NOMO-1 (cell line): ENCODE measurements at regions not wholly inside any gene's neighbourhood (a gene's known extent, or its start where the extent isn't known, plus 50 kb on each side); places are given as distances from the start of the nearest gene placed in this dataset.

ENCODE experiments used
- DNase-seq, 2 experiments: peaks; one replicate each; lab custom pipeline; 2025; ENCODE audit not compliant: unreplicated experiment in 2 of 2; lab: John Stamatoyannopoulos, UW

DNA sequence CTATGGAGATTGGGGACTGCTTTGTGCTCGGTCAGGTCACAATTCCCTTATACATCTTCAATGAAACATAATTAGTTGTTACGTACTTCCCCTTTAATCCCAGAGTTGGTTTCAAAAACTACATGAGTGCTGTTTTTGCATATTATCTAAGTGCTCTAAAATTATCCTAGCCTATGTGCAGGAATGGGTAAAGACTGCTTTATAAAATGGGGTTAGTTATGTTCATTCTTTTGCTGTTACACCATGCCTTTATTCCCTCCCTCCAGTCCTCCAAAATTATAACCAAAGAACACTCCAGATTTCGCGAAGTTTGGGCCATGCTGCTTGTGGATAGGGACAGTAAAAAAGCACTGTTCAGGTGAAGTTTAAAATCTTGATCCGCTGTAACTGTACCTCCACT is 173.9 kb upstream of the SNX7 start:
- no peak for DNase-seq

- DNase-seq = no peak
These were observed 178.9 kb upstream of the SNX7 start for GRCh38 chr1:98482611-98483010.

DNA sequence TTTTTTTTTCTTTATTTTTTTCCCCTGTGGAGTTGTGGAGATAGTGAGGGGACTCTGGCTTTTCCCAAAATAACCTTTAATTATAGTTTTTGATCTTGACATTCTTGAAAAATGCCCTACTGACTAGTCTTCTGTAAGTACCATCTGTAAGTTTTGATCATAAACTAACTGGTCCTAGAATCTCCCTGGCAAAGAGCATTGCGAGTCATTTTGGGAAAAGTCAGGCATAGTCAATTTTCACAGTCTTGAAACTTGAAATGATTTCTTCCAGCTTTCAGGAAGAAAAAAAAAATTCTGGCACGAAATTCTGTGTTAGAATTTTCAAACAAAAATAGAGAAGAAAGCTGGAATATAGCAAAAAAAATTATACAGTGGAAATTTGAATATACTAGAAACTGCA is 181.2 kb upstream of the SNX7 start:
- DNase-seq = no peak

GRCh38 chr1:98478121-98478520 is 183.4 kb upstream of the SNX7 start:
- no peak for DNase-seq

- DNase-seq = no peak
These were observed 188.6 kb upstream of the SNX7 start for GRCh38 chr1:98472878-98473277.

DNA sequence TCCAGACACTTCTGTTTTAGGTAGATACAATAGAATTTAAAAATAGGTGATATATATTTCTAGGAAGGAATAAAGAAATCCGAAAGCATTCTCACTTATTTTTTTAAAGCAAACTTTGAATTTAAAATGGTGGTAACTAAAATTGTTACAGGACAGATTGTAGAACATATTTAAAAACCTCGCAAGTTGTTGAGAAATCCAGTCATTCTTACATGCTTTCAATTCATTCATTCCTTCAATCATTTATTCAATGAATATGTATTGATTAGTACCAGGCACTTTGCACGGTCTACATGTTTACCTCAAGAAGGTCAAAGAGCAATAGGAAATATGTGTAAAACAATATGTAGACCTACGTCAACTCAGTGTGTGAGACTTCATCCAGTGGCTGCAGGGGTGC is 189.9 kb upstream of the SNX7 start:
- DNase-seq = no peak

GRCh38 chr1:98468111-98468717 is 193.3 kb upstream of the SNX7 start:
- DNase-seq = peak in 1 of 2 experiments; percentile 64

DNA sequence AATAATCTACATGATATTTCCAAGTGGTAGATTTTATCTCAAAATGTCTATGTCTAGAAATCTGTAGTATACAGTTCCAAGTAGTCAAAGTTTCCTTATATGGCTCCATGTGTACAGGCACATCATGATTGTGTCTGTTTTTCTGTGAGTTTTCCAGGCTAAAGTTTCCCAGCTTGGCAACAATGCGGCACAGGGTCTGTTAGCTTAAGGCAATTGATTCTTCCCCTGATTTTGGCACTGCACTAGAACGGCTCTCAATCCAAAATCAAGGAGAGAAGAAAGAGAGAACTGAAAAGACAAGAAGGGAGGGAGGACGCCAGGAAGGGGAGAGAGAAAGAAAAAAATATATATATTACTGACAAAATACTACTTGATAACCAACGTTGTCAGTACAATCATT is 193.9 kb upstream of the SNX7 start:
- no peak for DNase-seq

DNA sequence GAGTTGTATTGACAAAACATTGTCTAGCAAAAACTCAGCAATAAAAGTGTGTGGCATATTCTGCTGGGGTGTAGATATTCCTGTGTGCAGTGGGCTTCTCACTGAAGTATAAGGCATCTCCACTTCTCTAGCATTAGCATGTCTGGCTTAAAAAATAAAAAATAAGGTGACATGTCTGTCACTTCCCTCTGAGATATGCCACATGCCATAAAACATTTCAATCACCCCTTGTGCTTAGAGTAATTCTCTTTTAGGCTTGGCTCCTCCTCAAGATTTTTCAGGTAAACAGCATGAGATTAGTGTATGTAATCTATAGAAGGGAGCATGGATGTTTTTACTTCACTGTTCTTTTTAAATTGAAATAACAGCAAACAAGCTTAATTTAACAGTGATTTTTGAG is 194.4 kb upstream of the SNX7 start:
- no peak for DNase-seq

GRCh38 chr1:98461873-98462385 is 199.6 kb upstream of the SNX7 start:
- no peak for DNase-seq

GRCh38 chr1:98460136-98460535 is 201.4 kb upstream of the SNX7 start:
- no peak for DNase-seq

DNA sequence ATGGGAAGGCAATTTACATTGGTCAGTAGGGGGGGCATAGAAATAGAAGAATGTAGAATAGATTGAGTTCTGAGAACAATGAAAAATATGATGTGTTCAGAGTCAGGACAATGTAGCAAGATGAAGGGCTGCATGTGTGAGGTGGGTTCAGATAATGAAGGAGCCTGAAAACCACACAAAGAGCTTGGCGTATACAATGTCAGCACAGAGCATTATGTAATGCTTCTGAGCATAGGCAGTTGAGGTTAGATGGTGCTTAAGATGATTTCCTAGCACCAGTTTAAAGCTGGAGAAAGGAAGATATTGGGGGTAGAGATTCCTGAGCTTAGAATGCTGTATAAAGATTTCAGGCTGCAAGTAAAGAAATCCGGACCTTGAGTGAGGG is 202.0 kb upstream of the SNX7 start:
- no peak for DNase-seq

DNA sequence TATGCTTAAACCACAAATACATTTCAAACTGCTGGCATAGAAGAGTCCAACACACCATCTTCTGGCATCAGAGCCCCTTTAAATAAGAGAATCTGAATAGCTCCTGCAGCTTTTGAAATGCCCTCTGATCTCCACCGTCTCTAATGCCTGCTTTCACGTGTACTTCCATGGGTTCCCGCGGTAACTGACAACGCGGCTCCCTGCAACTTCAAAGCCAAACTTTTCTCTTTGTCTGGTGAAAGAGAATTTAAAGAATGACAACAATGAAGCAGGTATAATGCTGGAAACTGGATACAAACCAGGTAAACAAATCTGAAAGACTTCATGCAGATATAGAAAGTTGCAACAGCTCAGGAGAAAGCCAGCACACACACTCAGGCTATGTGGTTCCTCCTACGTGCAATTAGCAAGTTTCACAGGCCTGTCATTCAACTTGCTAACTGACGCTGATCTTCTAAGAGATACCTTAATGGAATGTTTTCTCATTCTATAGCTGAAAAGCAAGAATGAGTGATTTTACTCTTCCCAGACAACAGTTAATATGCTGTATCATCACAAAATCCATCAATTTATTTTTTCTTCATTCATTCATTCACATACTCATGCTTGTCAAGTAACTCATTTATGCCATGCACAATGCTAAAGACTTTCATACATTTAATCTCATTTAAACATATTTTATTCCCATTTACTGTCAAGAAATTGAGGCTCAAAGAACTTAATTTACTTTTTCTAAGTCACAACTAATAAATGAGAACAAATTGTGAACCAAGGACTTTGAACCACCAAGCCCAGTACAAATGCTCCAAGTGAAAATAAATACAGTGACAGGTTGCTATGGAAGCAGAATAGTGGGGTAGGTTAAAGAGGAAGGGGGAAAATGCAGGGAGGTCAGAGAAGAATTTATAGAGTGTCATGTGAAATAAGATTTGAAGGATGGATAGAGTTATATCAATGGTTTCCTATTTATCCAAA is 202.7 kb upstream of the SNX7 start:
- no peak for DNase-seq

DNA sequence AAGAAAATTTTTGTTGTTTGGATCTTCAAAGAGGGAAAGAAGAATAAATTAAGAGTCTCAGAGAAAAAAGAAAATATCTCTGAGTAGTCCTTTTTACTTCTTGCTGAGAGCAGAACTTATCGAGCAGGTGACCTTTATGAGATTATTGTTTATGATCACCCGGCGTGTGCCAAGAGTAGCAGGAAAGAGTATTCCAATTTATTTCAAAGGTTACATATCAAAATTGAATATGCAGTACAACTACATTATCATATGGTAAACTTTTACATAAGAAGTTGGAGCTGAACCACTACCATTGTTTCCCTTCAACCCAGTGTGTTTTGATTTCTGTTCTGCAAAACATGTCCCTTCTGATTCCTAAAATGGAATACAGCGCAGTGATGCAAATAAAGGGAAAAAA is 204.3 kb upstream of the SNX7 start:
- DNase-seq = no peak

DNA sequence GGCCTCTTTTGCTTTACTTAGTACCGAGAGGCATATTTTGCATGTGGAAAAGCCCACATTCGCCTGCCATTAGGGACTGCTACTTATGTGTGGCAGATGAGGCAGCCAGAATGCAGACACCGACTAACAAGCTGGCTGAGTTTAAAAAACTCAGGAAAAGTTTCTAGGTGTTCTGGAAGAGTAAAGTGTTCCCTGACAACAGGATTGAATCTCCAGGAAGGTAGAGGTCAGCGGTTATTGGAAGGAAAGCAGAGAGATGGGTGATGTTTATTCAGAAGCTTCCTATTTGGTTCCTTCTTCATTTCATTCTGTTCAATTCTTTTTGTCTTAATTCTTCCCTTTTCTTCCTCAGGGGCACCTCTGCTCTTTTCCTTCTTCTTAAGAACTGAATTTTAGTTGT is 206.9 kb upstream of the SNX7 start:
- DNase-seq = no peak

DNA sequence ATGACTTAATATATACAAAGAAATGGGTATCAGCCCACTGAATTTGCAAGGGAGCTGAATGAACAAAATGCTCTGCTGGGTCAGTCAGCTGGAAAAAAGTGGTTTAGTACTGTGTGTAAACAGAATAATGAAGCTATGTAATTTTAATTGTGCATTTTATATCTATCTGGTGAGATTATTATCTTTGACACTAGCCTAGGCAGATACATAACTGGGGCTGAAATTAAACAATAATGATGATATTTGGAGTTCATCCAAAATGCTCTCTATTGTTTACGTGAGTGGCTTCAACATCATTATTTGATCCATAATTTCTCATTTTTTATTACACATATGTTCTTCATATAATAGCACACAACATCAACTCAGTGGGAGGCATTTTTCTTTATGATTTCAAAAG is 208.5 kb upstream of the SNX7 start:
- no peak for DNase-seq

GRCh38 chr1:98452162-98452561 is 209.4 kb upstream of the SNX7 start:
- peak in 1 of 2 experiments; percentile 38 for DNase-seq

DNA sequence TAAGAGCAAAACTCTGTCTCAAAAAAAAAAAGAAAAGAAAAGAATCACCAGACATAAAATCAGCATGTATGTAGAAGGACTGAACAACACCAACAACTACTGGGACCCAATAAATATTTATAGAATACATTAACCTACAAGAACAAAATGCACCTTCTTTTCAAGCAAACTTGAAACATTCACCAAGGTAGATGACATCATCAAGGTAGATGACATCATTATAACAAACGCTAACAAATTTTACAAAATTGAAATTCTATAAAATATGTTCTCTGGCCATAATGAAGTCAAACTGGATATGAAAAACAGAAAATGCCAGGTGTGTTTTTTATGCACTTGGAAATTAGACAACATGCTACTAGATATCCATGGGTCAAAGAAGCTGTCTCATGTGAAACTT is 220.2 kb upstream of the SNX7 start:
- no peak for DNase-seq

DNA sequence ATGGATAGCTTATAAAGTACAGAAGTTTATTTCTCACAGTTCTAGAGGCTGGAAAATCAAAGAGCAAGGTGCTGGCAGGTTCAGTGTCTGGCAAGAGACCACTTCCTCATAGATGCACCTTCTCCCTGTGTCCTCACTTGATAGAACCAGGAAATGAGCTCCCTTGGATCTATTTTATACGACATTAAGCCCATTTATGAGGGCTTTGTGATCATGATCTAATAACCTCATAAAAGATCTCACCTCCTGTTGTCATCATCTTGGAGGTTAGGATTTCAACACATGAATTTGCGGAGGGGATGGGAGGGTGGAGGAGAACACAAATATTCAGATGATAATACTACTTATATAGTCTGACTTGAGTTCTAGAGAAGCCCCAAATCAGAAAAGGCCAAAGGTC is 222.1 kb upstream of the SNX7 start:
- DNase-seq = no peak

DNA sequence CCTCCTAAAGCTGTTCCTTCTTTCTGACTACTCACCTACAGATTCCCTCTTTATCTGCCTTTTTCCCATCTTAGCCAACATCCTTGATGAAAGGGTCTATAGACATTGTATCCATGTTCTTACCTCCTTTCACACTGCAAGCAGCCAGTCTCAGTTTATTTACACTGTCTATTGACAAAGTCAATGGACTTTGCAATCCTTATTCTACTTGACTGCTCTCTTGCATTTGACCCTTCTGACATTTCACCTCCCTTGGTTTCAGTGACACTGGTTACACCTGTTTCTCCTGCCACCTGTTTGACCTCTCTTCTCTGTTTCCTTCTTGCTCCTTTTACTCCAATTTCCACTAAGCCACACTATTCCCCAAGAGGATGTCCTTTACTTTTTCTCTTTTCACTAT is 224.0 kb upstream of the SNX7 start:
- no peak for DNase-seq

DNA sequence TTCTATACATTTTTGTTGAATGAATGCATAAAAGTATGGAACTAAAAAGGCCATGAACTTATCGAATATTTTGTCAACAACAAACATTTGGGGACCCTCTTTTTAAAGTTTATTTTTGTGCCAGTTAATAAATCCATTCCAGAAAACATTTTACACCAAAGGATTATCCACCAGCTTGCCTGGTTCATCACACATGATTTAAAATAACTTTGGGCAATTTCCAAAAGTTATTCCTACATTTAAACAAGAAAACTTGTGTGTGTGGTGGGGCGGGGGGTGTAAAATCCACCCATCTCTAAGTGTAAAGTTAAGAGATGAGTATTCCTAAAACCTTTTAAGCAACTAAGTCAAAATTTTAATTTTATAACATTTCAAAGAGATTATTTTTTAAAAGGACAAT is 224.5 kb upstream of the SNX7 start:
- no peak for DNase-seq

DNA sequence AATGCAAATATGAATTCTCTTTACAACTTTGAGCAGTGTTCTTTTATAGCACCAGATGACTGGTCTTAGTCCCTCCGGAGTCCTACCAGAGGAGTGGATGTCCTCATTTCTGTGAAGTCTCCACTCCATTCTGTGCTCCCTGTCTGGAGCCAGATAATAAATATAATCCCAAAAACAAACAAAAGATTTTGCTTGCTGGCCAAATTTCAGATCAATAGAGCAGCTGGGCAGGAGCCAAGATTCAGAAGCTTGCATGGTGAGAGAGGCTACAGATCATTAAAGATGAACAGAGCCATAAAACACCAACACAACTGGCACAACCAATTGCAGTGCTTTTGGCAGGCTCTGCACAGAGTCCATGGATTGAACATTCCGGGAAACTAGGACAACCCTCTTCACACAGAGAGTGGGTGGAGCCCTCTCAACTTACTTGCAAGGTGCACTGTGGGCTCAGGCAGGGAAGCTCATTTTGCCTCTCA is 231.5 kb upstream of the SNX7 start:
- no peak for DNase-seq
